HEK293 (cell line): ENCODE measurements at regions not wholly inside any gene's neighbourhood (a gene's known extent, or its start where the extent isn't known, plus 50 kb on each side); places are given as distances from the start of the nearest gene placed in this dataset.

ENCODE experiments used
- CTCF ChIA-PET: fragments of 350-600 bp; formaldehyde crosslinking; extraction: SDS; loops from one replicate; lab custom pipeline; 2021; ENCODE audit warnings: antibody characterized with exemption; lab: Yijun Ruan, JAX
- POLR2A ChIA-PET: fragments of 300-600 bp; formaldehyde crosslinking; extraction: SDS; loops from one replicate; lab custom pipeline; 2020; ENCODE audit warnings: antibody characterized with exemption, inconsistent platforms; lab: Yijun Ruan, JAX
- H3K27ac ChIP-seq: fragments of 200-500 bp; sonication (Bioruptor generic); 2 replicates; pipeline ENCODE4 v1.5.1; 2014; ENCODE audit warnings: low read depth, low read length, control low read depth, inconsistent platforms; ENCODE audit errors: extremely low read depth
- H3K36me3 ChIP-seq, 2 experiments: fragments of 200-500 bp in 1 of 2; sonication (Bioruptor generic) in 1 of 2; 1 replicate in 1 of 2; 2 replicates in 1 of 2; pipeline ENCODE4 v1.5.1; 2014 to 2017; ENCODE audit warnings: inconsistent platforms in 2 of 2, low read length in 2 of 2; ENCODE audit not compliant: control insufficient read depth in 2 of 2, insufficient read depth in 1 of 2
- H3K4me1 ChIP-seq: fragments of 200-500 bp; sonication (Bioruptor generic); 2 replicates; pipeline ENCODE4 v1.5.1; 2014; ENCODE audit warnings: mild to moderate bottlenecking, low read length, inconsistent platforms; ENCODE audit not compliant: control insufficient read depth, insufficient read depth
- H3K4me3 ChIP-seq: 2 replicates; pipeline ENCODE4 v1.5.1; 2011; ENCODE audit warnings: low read depth, mild to moderate bottlenecking, control low read depth, low read length, moderate library complexity
- H3K9me3 ChIP-seq: fragments of 200-500 bp; sonication (Bioruptor generic); 2 replicates; pipeline ENCODE4 v1.5.1; 2014; ENCODE audit warnings: low read depth, low read length, inconsistent platforms; ENCODE audit not compliant: control insufficient read depth, insufficient read depth
- GLI2 ChIP-seq: fragments of 450-650 bp; formaldehyde crosslinking; IDR thresholded peaks from 2 replicates; pipeline ENCODE4; 2017; ENCODE audit warnings: missing biosample characterization, missing genetic modification characterization, low read depth, borderline replicate concordance
- ZFP37 ChIP-seq: fragments of 450-650 bp; formaldehyde crosslinking; IDR thresholded peaks from 2 replicates; pipeline ENCODE4 v1.5.1; 2016; ENCODE audit warnings: missing biosample characterization, missing genetic modification characterization
- ZNF132 ChIP-seq: fragments of 450-650 bp; formaldehyde crosslinking; IDR thresholded peaks from 2 replicates; pipeline ENCODE4 v1.5.1; 2017; ENCODE audit warnings: missing biosample characterization, missing genetic modification characterization, borderline replicate concordance
- ZNF311 ChIP-seq: fragments of 450-650 bp; formaldehyde crosslinking; IDR thresholded peaks from 2 replicates; pipeline ENCODE4 v1.5.1; 2017; ENCODE audit warnings: missing biosample characterization, missing genetic modification characterization, borderline replicate concordance
- ZNF544 ChIP-seq: fragments of 450-650 bp; formaldehyde crosslinking; IDR thresholded peaks from 2 replicates; pipeline ENCODE4 v1.5.0; 2017; ENCODE audit warnings: missing biosample characterization, missing genetic modification characterization
- ZNF585B ChIP-seq: fragments of 450-650 bp; formaldehyde crosslinking; IDR thresholded peaks from 2 replicates; pipeline ENCODE4 v1.5.1; 2016; ENCODE audit warnings: missing biosample characterization, missing genetic modification characterization
- ZNF596 ChIP-seq: fragments of 450-650 bp; IDR thresholded peaks from 2 replicates; pipeline ENCODE4 v1.5.0; 2018; ENCODE audit warnings: missing biosample characterization, mild to moderate bottlenecking, missing genetic modification characterization, moderate library complexity
- ZNF624 ChIP-seq: fragments of 450-650 bp; formaldehyde crosslinking; IDR thresholded peaks from 2 replicates; pipeline ENCODE4 v1.5.1; 2017; ENCODE audit warnings: missing biosample characterization, missing genetic modification characterization
- TF ChIP-seq, protein P1 (sequence below): fragments of 450-650 bp; formaldehyde crosslinking; IDR thresholded peaks from 2 replicates; pipeline ENCODE4 v1.5.1; 2016; ENCODE audit warnings: missing biosample characterization, missing genetic modification characterization
- TF ChIP-seq, protein P2 (sequence below): fragments of 450-650 bp; formaldehyde crosslinking; IDR thresholded peaks from 2 replicates; pipeline ENCODE4 v1.5.1; 2016; ENCODE audit warnings: missing biosample characterization, missing genetic modification characterization
- TF ChIP-seq, protein P3 (sequence below): fragments of 450-650 bp; formaldehyde crosslinking; IDR thresholded peaks from 2 replicates; pipeline ENCODE4 v1.5.1; 2016; ENCODE audit warnings: missing biosample characterization, missing genetic modification characterization, borderline replicate concordance
- TF ChIP-seq, protein P4 (sequence below): fragments of 450-650 bp; formaldehyde crosslinking; IDR thresholded peaks from 2 replicates; pipeline ENCODE4 v1.5.1; 2016; ENCODE audit warnings: missing biosample characterization, missing genetic modification characterization
- TF ChIP-seq, protein P5 (sequence below): fragments of 450-650 bp; formaldehyde crosslinking; IDR thresholded peaks from 2 replicates; pipeline ENCODE4 v1.5.1; 2016; ENCODE audit warnings: missing biosample characterization, missing genetic modification characterization
- TF ChIP-seq, protein P6 (sequence below): fragments of 450-650 bp; formaldehyde crosslinking; IDR thresholded peaks from 2 replicates; pipeline ENCODE4 v1.5.1; 2017; ENCODE audit warnings: missing biosample characterization, missing genetic modification characterization

DNA sequence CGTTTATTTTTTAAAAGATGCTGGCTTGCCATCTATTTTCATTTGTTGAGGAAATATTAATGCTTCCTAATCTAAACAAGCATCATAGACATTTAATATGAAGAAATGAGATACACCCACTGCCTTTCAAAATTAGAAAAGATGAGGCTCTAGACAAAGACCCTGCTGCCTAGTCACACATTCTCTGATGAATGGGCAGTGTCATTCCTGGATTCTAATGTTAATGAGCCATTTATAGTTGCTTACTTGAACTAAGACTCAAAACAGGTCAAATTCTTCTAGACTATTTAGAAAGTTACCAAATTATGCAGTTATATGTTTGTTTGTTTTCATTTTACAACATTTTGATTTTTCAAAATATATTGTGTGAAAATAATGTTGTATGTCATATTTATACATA, 237.6 kb downstream of the CDH7 start:
- TF ChIP-seq, protein P1, sequence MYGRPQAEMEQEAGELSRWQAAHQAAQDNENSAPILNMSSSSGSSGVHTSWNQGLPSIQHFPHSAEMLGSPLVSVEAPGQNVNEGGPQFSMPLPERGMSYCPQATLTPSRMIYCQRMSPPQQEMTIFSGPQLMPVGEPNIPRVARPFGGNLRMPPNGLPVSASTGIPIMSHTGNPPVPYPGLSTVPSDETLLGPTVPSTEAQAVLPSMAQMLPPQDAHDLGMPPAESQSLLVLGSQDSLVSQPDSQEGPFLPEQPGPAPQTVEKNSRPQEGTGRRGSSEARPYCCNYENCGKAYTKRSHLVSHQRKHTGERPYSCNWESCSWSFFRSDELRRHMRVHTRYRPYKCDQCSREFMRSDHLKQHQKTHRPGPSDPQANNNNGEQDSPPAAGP (tag by site-specific recombination) = no peak
- TF ChIP-seq, protein P2, sequence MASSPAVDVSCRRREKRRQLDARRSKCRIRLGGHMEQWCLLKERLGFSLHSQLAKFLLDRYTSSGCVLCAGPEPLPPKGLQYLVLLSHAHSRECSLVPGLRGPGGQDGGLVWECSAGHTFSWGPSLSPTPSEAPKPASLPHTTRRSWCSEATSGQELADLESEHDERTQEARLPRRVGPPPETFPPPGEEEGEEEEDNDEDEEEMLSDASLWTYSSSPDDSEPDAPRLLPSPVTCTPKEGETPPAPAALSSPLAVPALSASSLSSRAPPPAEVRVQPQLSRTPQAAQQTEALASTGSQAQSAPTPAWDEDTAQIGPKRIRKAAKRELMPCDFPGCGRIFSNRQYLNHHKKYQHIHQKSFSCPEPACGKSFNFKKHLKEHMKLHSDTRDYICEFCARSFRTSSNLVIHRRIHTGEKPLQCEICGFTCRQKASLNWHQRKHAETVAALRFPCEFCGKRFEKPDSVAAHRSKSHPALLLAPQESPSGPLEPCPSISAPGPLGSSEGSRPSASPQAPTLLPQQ (tag by site-specific recombination) = no peak
- TF ChIP-seq ZNF132 = no peak
- no peak for TF ChIP-seq ZNF585B
- TF ChIP-seq, protein P3, sequence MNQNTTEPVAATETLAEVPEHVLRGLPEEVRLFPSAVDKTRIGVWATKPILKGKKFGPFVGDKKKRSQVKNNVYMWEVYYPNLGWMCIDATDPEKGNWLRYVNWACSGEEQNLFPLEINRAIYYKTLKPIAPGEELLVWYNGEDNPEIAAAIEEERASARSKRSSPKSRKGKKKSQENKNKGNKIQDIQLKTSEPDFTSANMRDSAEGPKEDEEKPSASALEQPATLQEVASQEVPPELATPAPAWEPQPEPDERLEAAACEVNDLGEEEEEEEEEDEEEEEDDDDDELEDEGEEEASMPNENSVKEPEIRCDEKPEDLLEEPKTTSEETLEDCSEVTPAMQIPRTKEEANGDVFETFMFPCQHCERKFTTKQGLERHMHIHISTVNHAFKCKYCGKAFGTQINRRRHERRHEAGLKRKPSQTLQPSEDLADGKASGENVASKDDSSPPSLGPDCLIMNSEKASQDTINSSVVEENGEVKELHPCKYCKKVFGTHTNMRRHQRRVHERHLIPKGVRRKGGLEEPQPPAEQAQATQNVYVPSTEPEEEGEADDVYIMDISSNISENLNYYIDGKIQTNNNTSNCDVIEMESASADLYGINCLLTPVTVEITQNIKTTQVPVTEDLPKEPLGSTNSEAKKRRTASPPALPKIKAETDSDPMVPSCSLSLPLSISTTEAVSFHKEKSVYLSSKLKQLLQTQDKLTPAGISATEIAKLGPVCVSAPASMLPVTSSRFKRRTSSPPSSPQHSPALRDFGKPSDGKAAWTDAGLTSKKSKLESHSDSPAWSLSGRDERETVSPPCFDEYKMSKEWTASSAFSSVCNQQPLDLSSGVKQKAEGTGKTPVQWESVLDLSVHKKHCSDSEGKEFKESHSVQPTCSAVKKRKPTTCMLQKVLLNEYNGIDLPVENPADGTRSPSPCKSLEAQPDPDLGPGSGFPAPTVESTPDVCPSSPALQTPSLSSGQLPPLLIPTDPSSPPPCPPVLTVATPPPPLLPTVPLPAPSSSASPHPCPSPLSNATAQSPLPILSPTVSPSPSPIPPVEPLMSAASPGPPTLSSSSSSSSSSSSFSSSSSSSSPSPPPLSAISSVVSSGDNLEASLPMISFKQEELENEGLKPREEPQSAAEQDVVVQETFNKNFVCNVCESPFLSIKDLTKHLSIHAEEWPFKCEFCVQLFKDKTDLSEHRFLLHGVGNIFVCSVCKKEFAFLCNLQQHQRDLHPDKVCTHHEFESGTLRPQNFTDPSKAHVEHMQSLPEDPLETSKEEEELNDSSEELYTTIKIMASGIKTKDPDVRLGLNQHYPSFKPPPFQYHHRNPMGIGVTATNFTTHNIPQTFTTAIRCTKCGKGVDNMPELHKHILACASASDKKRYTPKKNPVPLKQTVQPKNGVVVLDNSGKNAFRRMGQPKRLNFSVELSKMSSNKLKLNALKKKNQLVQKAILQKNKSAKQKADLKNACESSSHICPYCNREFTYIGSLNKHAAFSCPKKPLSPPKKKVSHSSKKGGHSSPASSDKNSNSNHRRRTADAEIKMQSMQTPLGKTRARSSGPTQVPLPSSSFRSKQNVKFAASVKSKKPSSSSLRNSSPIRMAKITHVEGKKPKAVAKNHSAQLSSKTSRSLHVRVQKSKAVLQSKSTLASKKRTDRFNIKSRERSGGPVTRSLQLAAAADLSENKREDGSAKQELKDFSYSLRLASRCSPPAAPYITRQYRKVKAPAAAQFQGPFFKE (tag by site-specific recombination) = no peak
- no peak for TF ChIP-seq ZNF624 (tag by site-specific recombination)
- TF ChIP-seq ZNF544 (tag by site-specific recombination) = no peak
- no peak for TF ChIP-seq ZNF596
- H3K4me3 ChIP-seq = no peak overlapping the region
- no peak overlapping the region for H3K27ac ChIP-seq
- H3K4me1 ChIP-seq = 0 out of 2 replicates have a peak, but pooled peaks cover 9% of the 10 kb centered on the region
- ChIA-PET POLR2A (no interaction called here), CTCF (no interaction called here)
- no peaks in the 10 kb centered on the region for H3K9me3 ChIP-seq
- H3K36me3 ChIP-seq = no peaks in the 10 kb centered on the region

DNA sequence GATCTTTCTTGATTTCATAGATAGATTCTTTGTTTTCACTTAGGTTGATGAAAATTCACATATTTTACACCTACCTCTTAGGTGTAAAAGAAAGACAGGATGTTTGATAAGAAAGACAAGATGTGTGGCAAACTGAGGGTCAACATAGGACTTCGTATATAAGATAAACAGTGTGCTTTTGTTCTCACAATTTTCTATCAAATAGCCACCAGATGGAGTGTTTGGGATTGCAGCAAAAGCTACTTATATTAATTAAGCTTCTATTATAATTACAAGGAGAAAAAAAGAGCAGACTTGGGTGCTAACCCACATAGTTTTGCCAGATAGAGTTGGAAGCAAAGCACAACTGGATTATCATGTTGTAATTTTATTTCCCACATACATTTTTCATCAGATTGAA, 232.9 kb downstream of the CDH7 start:
- Histone ChIP-seq H3K27ac (no peak overlapping the region), H3K4me3 (no peak overlapping the region), H3K4me1 (no peaks in the 10 kb centered on the region), H3K9me3 (no peaks in the 10 kb centered on the region), H3K36me3 (no peaks in the 10 kb centered on the region)
- POLR2A ChIA-PET = no interaction called here
- TF ChIP-seq, protein P4, sequence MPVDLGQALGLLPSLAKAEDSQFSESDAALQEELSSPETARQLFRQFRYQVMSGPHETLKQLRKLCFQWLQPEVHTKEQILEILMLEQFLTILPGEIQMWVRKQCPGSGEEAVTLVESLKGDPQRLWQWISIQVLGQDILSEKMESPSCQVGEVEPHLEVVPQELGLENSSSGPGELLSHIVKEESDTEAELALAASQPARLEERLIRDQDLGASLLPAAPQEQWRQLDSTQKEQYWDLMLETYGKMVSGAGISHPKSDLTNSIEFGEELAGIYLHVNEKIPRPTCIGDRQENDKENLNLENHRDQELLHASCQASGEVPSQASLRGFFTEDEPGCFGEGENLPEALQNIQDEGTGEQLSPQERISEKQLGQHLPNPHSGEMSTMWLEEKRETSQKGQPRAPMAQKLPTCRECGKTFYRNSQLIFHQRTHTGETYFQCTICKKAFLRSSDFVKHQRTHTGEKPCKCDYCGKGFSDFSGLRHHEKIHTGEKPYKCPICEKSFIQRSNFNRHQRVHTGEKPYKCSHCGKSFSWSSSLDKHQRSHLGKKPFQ (tag by site-specific recombination) = no peak
- no peak for TF ChIP-seq ZNF311 (tag by site-specific recombination)
- no peak for TF ChIP-seq GLI2 (tag by site-specific recombination)
- TF ChIP-seq, protein P5, sequence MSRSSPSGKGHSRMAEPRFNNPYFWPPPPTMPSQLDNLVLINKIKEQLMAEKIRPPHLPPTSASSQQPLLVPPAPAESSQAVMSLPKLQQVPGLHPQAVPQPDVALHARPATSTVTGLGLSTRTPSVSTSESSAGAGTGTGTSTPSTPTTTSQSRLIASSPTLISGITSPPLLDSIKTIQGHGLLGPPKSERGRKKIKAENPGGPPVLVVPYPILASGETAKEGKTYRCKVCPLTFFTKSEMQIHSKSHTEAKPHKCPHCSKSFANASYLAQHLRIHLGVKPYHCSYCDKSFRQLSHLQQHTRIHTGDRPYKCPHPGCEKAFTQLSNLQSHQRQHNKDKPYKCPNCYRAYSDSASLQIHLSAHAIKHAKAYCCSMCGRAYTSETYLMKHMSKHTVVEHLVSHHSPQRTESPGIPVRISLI (tag by site-specific recombination) = no peak
- no peak for TF ChIP-seq ZFP37 (tag by site-specific recombination)
- TF ChIP-seq, protein P6, sequence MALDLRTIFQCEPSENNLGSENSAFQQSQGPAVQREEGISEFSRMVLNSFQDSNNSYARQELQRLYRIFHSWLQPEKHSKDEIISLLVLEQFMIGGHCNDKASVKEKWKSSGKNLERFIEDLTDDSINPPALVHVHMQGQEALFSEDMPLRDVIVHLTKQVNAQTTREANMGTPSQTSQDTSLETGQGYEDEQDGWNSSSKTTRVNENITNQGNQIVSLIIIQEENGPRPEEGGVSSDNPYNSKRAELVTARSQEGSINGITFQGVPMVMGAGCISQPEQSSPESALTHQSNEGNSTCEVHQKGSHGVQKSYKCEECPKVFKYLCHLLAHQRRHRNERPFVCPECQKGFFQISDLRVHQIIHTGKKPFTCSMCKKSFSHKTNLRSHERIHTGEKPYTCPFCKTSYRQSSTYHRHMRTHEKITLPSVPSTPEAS (tag by site-specific recombination) = no peak
- CTCF ChIA-PET = interaction anchor here (0.6 to 1.1 kb wide), 3 partner anchors 11 to 63 kb away, joined by 3 read pairs; no protein-coding TSS in a partner anchor
